ENCODE measurements at regions not wholly inside any gene's neighbourhood (a gene's known extent, or its start where the extent isn't known, plus 50 kb on each side); places are given as distances from the start of the nearest gene placed in this dataset.
A peak's percentile ranks its signal among the peaks of the same experiment; 100 is the strongest.

GRCh38 chr2:207337234-207338219 is 171.8 kb upstream of the KLF7 start:
- Histone ChIP-seq H3K4ac (ENCODE audit: low read depth, low read length) (peak overlapping the region; percentile 44), H3K27ac (ENCODE audit: insufficient read depth, low read length) (no peak overlapping the region), H2BK15ac (ENCODE audit: low read depth, low read length) (peak overlapping the region; percentile 86), H3K9me1 (ENCODE audit: insufficient read depth, low read length) (no peaks in the 10 kb centered on the region; the same call in none of the 2 replicates), H3K4me3 (ENCODE audit: insufficient read depth, low read depth, low read length) (no peak overlapping the region), H3K14ac (replicated peaks; ENCODE audit: low read depth, low read length) (peak overlapping the region; percentile 43; the same call in 1 of the 2 replicates), H3K56ac (ENCODE audit: extremely low read depth, insufficient read depth, low read length) (no peak overlapping the region), H3K23ac (ENCODE audit: low read depth, low read length) (no peak overlapping the region), H2AK9ac (replicated peaks; ENCODE audit: low read depth, low read length, poor library complexity) (no peak overlapping the region), H2AK5ac (ENCODE audit: low read depth, low read length) (peak overlapping the region; percentile 92), H3K79me1 (ENCODE audit: low read depth in 1 of 2, low read length in 2 of 2) (no peaks in the 10 kb centered on the region), H3K4me2 (ENCODE audit: low read depth, low read length) (no peak overlapping the region; the same call in 1 of the 2 replicates), H3K18ac (ENCODE audit: low read depth, low read length) (peak overlapping the region; percentile 34; the same call in 1 of the 2 replicates), H3K9me3 (ENCODE audit: control insufficient read depth, insufficient read depth, low read length) (no peaks in the 10 kb centered on the region), H3K36me3 (ENCODE audit: control insufficient read depth, insufficient read depth, low read length) (no peaks in the 10 kb centered on the region), H3K4me1 (ENCODE audit: control insufficient read depth, insufficient read depth, low read length) (peaks cover 11% of the 10 kb centered on the region), H2BK120ac (ENCODE audit: low read depth, low read length) (peak overlapping the region; percentile 58; the same call in 1 of the 2 replicates), H2BK20ac (ENCODE audit: low read depth, low read length) (peak overlapping the region; percentile 54; the same call in 1 of the 2 replicates), H3K9ac (ENCODE audit: low read depth, low read length) (no peak overlapping the region), H4K8ac (ENCODE audit: low read depth in 2 of 2, low read length in 2 of 2) (peak overlapping the region; percentile 57 to 66; a peak in 3 of 4 replicates), H3K27me3 (ENCODE audit: control insufficient read depth, insufficient read depth, low read length) (no peaks in the 10 kb centered on the region), H2AFZ (replicated peaks; ENCODE audit: low read length, poor library complexity) (peak overlapping the region; percentile 21), H4K91ac (ENCODE audit: insufficient read depth, low read depth, low read length) (peak overlapping the region; percentile 61; the same call in 1 of the 2 replicates), H4K5ac (ENCODE audit: low read depth, low read length) (no peak overlapping the region; the same call in 1 of the 2 replicates), H4K20me1 (ENCODE audit: insufficient read depth, low read length) (no peaks in the 10 kb centered on the region), H2BK5ac (ENCODE audit: low read depth, low read length, poor library complexity, severe bottlenecking) (no peak overlapping the region)
- TF ChIP-seq MAFK (IDR thresholded peaks at IDR 0.05; ENCODE audit: low read depth, low read length) (no peak), CEBPB (IDR thresholded peaks at IDR 0.05; ENCODE audit: low read depth, low read length) (0 out of 2 replicates have a peak, but pooled peaks have one; percentile 2)
- in situ Hi-C loops (cut with MboI; ENCODE audit: low sequenced_read_pairs), result no loop called here
- WGBS, 2 experiments (ENCODE audit: extremely low coverage in 2 of 2, insufficient read length in 1 of 2), result no CpG with 5 or more reads among the region's 6 CpGs
- dilution Hi-C loops (cut with HindIII; ENCODE audit: low sequenced_read_pairs, unreplicated experiment), result no loop called here
- intact Hi-C loops (cut with micrococcal nuclease), result no loop called here
- ATAC-seq (ENCODE audit: low read depth) (no peak), DNase-seq (peak; percentile 63)
- ChIA-PET CTCF (interaction anchor here (0.6 kb wide), 1 partner anchor 38 kb away, joined by 4 read pairs; no protein-coding TSS in a partner anchor), POLR2A (ENCODE audit: unreplicated experiment) (interaction anchor here (0.6 kb wide), 1 partner anchor 145 kb away, joined by 3 read pairs; no protein-coding TSS in a partner anchor)
- no TSS peak for BruUV-seq (replicated peaks)

Measured in IMR-90 (cell line).